GM12891 (cell line): ENCODE measurements at regions not wholly inside any gene's neighbourhood (a gene's known extent, or its start where the extent isn't known, plus 50 kb on each side); places are given as distances from the start of the nearest gene placed in this dataset.

Source experiments
- POLR2A ChIP-seq: IDR thresholded peaks from 2 replicates; pipeline ENCODE4 v1.6.1; 2011; ENCODE audit warnings: low read depth, low read length, control low read depth
- TAF1 ChIP-seq: IDR thresholded peaks from 2 replicates; pipeline ENCODE4 v1.6.1; 2011; ENCODE audit warnings: low read depth, low read length, control low read depth

GRCh38 chr13:62387647-62388046 lies 972.0 kb upstream of the PCDH20 start:
- no peak for TF ChIP-seq POLR2A
- TF ChIP-seq TAF1 = no peak
